Testis (tissue), 2 donors: ENCODE measurements at regions not wholly inside any gene's neighbourhood (a gene's known extent, or its start where the extent isn't known, plus 50 kb on each side); places are given as distances from the start of the nearest gene placed in this dataset.

ENCODE experiments used
- POLR2A ChIP-seq: fragments of 450-650 bp; IDR thresholded peaks from one replicate; pipeline ENCODE4 v1.6.1; 2017; ENCODE audit warnings: antibody characterized with exemption, mild to moderate bottlenecking, moderate library complexity
- TF ChIP-seq, protein P1 (sequence below), 3 experiments: fragments of 450-650 bp in 2 of 3; fragments of 200-600 bp in 1 of 3; sonication (generic) in 1 of 3; IDR thresholded peaks; one replicate each; pipeline ENCODE4 v1.5.1; 2016 to 2019; ENCODE audit warnings: antibody characterized with exemption in 3 of 3, mild to moderate bottlenecking in 2 of 3, moderate library complexity in 1 of 3

DNA sequence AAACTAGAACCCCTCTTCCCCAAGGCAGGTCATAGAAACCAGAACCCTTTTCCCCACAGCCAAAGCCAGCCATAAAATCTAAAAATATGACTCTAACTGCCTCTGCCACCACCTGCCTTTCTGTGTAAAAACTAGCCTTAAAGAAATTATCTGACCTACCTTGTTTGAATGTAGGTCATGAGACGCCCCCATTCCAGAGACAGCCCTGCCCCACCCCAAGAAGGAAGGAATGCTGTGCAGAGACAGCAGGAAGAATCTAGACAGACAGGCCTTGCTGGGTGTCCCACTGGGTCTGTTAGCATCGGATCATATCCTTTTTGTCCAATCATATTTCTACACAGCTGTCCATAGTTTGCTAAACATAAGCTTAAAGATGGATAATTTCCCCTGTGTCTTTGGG, 128.4 kb upstream of the RAB4A start:
- TF ChIP-seq, protein P1, sequence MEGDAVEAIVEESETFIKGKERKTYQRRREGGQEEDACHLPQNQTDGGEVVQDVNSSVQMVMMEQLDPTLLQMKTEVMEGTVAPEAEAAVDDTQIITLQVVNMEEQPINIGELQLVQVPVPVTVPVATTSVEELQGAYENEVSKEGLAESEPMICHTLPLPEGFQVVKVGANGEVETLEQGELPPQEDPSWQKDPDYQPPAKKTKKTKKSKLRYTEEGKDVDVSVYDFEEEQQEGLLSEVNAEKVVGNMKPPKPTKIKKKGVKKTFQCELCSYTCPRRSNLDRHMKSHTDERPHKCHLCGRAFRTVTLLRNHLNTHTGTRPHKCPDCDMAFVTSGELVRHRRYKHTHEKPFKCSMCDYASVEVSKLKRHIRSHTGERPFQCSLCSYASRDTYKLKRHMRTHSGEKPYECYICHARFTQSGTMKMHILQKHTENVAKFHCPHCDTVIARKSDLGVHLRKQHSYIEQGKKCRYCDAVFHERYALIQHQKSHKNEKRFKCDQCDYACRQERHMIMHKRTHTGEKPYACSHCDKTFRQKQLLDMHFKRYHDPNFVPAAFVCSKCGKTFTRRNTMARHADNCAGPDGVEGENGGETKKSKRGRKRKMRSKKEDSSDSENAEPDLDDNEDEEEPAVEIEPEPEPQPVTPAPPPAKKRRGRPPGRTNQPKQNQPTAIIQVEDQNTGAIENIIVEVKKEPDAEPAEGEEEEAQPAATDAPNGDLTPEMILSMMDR (IDR thresholded peaks at IDR 0.05) = no peak
- TF ChIP-seq POLR2A = no peak
